Fibroblast of villous mesenchyme (primary cell): ENCODE measurements at regions not wholly inside any gene's neighbourhood (a gene's known extent, or its start where the extent isn't known, plus 50 kb on each side); places are given as distances from the start of the nearest gene placed in this dataset.

ENCODE experiments used
- DNase-seq: peaks from one replicate; pipeline ENCODE4 v3.0.0-alpha.2; 2010; ENCODE audit warnings: low read depth
- H3K4me3 ChIP-seq: 2 replicates; pipeline ENCODE4 v1.5.1; 2011; ENCODE audit warnings: low read depth, mild to moderate bottlenecking, low read length
- CTCF ChIP-seq: IDR thresholded peaks from 2 replicates; pipeline ENCODE4 v1.5.1; 2012; ENCODE audit warnings: low read depth, mild to moderate bottlenecking, low read length; ENCODE audit not compliant: insufficient read depth

DNA sequence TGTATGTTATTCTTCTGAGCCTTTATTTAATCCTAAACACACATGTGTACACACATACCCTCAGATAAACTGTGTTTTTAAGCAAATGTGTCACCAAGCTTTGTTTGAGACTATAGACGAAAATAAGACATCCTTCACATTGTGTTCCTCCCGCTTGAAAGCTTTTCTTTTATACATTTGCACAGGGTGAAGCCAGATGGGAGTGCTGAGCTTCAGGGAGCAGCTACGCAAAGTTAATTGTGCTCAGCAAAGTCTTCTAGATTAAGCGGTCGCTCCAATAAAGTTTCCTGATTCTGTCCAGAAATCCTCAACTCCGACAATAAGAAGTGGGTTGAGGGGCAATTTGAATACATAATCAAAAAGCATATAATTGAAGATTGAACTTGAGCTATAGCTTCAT is 117.2 kb upstream of the ARGLU1 start:
- DNase-seq, result no peak
- H3K4me3 ChIP-seq, result no peak overlapping the region
- no peak for TF ChIP-seq CTCF

DNA sequence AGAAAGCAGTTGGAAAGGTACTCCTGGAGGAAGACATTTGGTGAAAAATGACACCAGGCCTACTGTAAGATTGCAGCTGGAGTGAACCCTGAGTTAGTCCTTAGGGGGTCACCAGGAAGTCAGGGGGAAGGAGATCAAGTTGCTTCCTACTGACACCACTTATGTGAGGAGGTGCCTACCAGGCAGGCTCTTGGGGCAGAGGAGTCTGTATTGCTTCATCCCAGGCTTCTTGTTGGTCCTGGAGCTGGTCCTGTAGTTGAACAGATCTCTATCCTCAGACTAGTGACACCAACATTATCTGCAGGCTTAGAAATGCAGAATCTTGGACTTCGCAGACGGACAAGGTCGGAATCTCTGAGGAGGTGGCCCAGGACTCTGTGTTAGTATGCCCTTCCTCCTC is 116.0 kb upstream of the ARGLU1 start:
- TF ChIP-seq CTCF, result no peak
- DNase-seq, result no peak
- H3K4me3 ChIP-seq, result no peak overlapping the region

DNA sequence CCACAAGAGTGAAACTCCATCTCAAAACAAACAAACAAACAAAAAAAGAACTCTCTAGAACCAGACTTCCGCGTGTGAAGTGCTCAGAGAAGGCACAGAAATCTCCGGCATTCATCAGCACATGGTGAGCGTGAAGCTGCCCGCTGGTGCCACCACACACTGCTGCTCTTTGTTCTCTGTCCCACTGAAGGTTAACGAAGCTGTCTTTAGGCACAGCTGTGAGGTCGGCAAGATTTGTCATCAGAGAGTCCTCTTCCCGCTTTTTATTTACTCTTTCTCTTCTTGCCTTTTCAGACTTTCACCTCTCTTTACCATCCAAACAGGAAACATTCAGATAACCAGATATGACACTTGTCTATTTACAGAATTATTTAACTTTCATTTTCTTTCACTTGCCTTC is 115.2 kb upstream of the ARGLU1 start:
- no peak for DNase-seq
- no peak overlapping the region for H3K4me3 ChIP-seq
- TF ChIP-seq CTCF, result no peak

DNA sequence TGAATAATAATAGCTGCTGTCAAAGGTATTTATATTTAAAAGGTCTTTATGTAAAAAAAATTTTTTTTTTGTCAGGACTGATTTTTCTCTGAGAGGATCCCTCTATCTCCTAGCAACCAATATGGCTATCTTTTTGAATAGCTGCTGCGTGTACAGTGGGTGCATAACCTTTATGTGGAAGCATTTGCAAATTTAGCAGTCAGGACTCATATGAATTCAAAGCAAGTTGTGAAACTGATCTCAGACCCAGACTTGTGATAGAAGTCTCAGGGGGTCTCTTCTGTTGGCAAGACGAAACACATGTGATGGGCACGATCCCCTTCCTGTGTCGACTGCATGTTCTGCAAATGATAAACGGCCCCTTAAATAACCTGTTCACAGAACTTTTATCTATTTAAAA is 114.1 kb upstream of the ARGLU1 start:
- no peak for DNase-seq
- H3K4me3 ChIP-seq, result no peak overlapping the region
- TF ChIP-seq CTCF, result no peak

GRCh38 chr13:106681536-106681935 is 113.6 kb upstream of the ARGLU1 start:
- no peak overlapping the region for H3K4me3 ChIP-seq
- no peak for DNase-seq
- TF ChIP-seq CTCF, result no peak

DNA sequence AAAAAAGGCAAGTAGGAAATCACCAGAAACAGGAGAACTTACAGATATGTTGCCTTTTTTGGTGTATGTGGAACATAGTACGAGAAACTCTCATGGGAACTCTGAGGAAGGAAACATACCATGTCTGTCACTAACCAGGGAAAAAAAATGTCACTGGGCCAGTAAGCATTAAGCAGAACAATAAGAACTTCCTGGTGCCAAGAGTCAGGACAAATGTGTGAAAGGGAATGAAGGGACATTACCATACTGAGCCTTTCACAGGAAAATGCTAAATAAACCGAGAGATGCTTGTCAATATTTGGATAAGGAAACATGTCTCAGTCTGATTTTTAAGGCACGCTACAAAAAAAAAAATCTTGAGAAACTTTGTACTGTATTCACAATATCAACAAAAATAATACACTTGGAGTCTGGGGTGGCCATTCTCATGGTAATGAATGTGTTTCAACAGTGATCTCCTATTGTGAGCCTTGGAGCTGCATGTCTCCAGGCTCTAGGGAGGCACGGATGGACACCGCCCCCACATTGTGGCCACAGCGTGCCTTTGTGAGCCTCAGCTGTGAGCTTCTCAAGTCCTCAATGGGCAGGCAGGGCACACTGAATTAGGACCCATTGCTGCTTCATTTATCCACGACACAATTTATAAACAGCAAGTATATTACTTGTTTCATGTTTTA is 113.0 kb upstream of the ARGLU1 start:
- H3K4me3 ChIP-seq, result no peak overlapping the region
- TF ChIP-seq CTCF, result no peak
- no peak for DNase-seq
